HepG2 (cell line): ENCODE measurements at regions not wholly inside any gene's neighbourhood (a gene's known extent, or its start where the extent isn't known, plus 50 kb on each side); places are given as distances from the start of the nearest gene placed in this dataset.

ENCODE experiments used
- FOXM1 ChIP-seq: sonication (generic); formaldehyde crosslinking; IDR thresholded peaks from 2 replicates; pipeline ENCODE4 v1.5.0; 2020; ENCODE audit warnings: missing genetic modification reagents
- HMG20B ChIP-seq: conservative IDR thresholded peaks from 2 replicates; pipeline ENCODE4 v1.6.1; 2016; ENCODE audit warnings: missing genetic modification reagents, missing compliant biosample characterization
- NFKB2 ChIP-seq: sonication (generic); formaldehyde crosslinking; IDR thresholded peaks from 2 replicates; pipeline ENCODE4 v1.4.0; 2020; ENCODE audit warnings: missing genetic modification reagents, borderline replicate concordance
- NR2F6 ChIP-seq, 2 experiments: IDR thresholded peaks; 2 replicates each; pipeline ENCODE4 v1.6.1; 2016; ENCODE audit warnings: antibody characterized with exemption in 1 of 2, mild to moderate bottlenecking in 1 of 2
- REST ChIP-seq, 2 experiments: IDR thresholded peaks; 2 replicates each; pipeline ENCODE4 v1.6.1; 2011 to 2012; ENCODE audit warnings: low read length in 2 of 2, borderline replicate concordance in 1 of 2, low read depth in 1 of 2, mild to moderate bottlenecking in 1 of 2, moderate library complexity in 1 of 2
- YY1 ChIP-seq: IDR thresholded peaks from 2 replicates; pipeline ENCODE4 v1.6.1; 2011; ENCODE audit warnings: low read length, low read depth, moderate library complexity, mild to moderate bottlenecking; ENCODE audit not compliant: insufficient read depth, insufficient replicate concordance
- ZBTB26 ChIP-seq: IDR thresholded peaks from 2 replicates; pipeline ENCODE4 v1.6.1; 2016; ENCODE audit warnings: missing compliant biosample characterization, missing genetic modification reagents, borderline replicate concordance
- ZFP62 ChIP-seq: sonication (generic); formaldehyde crosslinking; IDR thresholded peaks from 2 replicates; pipeline ENCODE4 v1.4.0; 2020; ENCODE audit warnings: missing genetic modification reagents
- ZNF292 ChIP-seq: sonication (generic); formaldehyde crosslinking; IDR thresholded peaks from 2 replicates; pipeline ENCODE4 v1.8.1; 2022; ENCODE audit warnings: mild to moderate bottlenecking, low read depth, missing genetic modification reagents, borderline replicate concordance
- ZNF713 ChIP-seq: sonication (generic); formaldehyde crosslinking; IDR thresholded peaks from 2 replicates; pipeline ENCODE4 v1.4.0; 2020; ENCODE audit warnings: mild to moderate bottlenecking, missing genetic modification reagents
- TF ChIP-seq, protein P1 (sequence below): sonication (generic); formaldehyde crosslinking; IDR thresholded peaks from 2 replicates; pipeline ENCODE4 v1.5.0; 2020; ENCODE audit warnings: mild to moderate bottlenecking, missing genetic modification reagents, moderate library complexity

DNA sequence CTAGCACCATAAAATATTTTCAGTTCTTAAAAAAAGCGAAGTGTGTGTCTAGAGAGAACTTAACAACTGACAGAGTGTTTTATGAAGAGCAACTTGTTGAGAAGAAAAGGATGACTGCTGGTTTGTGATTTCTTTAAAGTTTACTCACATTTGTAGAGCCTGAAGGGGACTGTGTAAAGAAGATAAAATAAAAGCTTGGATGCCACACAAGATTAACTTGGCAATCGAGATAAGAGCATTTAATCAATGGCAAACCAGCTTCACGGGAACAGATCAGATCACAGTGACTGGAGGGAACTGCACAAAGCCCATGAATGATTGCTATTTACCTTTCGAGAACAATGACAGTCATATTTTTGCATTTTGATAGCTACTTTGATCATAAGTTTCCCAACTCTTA is 2013.1 kb upstream of the CDH9 start:
- TF ChIP-seq ZBTB26 (CRISPR knock-in tag) (no peak), NFKB2 (CRISPR knock-in tag) (no peak), ZNF713 (no peak), HMG20B (CRISPR knock-in tag) (no peak), ZNF292 (no peak), REST (IDR thresholded peaks at IDR 0.05; ENCODE audit: borderline replicate concordance in 1 of 2, low read depth in 1 of 2, low read length in 2 of 2) (no peak), YY1 (no peak), NR2F6 (IDR thresholded peaks at IDR 0.05) (no peak), NR2F6 (CRISPR knock-in tag; IDR thresholded peaks at IDR 0.05) (no peak), ZFP62 (CRISPR knock-in tag) (no peak), FOXM1 (CRISPR knock-in tag) (no peak)
- TF ChIP-seq, protein P1, sequence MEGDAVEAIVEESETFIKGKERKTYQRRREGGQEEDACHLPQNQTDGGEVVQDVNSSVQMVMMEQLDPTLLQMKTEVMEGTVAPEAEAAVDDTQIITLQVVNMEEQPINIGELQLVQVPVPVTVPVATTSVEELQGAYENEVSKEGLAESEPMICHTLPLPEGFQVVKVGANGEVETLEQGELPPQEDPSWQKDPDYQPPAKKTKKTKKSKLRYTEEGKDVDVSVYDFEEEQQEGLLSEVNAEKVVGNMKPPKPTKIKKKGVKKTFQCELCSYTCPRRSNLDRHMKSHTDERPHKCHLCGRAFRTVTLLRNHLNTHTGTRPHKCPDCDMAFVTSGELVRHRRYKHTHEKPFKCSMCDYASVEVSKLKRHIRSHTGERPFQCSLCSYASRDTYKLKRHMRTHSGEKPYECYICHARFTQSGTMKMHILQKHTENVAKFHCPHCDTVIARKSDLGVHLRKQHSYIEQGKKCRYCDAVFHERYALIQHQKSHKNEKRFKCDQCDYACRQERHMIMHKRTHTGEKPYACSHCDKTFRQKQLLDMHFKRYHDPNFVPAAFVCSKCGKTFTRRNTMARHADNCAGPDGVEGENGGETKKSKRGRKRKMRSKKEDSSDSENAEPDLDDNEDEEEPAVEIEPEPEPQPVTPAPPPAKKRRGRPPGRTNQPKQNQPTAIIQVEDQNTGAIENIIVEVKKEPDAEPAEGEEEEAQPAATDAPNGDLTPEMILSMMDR, result no peak
